ENCODE measurements at regions not wholly inside any gene's neighbourhood (a gene's known extent, or its start where the extent isn't known, plus 50 kb on each side); places are given as distances from the start of the nearest gene placed in this dataset.
A peak's percentile ranks its signal among the peaks of the same experiment; 100 is the strongest.

DNA sequence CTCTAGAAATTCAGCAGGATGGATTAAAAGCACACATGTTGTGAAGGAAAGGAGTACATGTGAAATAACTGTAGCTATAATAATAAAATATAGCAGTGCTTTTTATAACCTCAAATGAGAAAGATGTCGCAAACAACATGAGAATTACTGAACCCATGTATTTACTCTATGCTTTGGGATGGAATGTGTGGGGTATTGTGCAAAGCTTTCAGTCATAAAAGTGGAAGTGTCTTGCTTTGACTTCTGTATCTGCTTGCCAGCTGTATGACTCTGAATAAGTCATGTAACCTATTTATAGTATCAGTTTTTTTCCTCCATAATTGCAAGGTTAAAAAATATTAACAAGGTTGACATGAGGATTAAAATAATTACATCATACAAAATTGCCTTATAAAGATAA, 519.3 kb upstream of the CADM2 start:
- no peak for DNase-seq

DNA sequence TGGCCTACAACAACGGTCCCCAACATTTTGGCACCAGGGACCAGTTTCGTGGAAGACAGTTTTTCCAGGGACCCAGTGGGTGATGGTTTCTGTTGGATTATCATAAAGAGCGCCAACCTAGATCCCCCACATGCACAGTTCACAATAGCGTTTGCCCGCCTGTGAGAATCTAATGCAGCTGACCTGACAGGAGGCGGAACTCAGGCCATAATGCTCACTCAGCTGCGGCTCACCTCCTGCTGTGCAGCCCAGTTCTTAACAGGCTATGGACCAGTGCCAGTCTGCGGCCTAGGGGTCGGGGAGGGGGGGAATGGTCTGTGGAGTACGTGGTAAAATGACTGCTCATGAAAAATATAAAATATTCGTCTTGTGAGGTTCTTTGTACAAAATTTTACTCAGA, 518.5 kb upstream of the CADM2 start:
- DNase-seq: no peak

DNA sequence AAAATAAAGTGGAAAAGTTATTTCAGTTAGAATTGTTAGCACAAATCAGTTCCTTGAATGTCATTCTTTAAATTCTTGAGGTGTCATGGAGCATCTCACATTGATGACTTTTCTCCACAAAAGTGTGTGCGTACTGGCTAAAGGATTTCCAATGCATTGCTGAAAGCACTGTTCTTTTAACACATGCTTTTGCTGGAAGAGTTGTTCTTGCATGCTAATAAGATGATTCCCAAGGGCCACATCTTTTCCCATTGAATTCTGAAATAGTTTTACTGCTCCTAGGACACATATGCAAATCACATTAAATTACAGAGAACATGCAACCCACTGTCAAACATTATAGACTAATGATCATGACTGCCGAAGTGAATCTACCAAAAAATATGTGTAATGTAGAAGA, 516.3 kb upstream of the CADM2 start:
- DNase-seq: no peak

DNA sequence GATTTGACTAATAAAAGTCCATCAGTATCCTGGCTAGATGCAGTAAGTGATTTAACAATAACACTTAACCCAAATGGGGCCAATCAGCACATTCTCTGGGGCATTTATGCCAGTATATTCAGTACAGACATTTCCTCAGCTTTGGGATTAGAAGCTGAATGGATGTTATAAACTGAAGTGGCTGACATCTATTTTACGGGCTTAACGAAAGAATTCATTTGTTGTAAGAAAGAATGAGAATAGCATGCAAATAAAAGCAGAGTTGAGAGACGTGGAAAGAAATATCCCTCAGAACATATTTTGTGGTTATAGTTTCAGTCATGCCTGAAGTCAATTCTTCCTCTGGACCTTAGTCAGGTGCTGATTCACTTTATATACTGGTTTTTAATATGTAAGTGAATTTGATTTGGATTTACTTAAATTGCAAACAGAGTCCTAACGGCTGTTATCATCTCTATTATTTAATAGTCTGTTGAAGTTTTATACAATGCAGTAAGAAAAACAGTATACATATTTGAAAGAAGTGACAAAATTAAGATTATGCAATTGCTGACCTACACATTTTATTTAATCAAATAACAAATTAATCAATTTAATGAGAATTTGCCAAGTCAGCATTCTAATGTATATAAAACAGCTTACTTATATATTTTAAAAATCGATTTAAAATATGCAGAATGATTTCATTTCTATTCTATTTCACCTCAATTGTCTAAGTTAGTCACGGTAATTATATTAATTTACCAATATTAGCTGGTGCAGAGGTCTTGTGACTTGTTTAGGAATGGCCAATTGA, 513.9 kb upstream of the CADM2 start:
- DNase-seq: no peak

DNA sequence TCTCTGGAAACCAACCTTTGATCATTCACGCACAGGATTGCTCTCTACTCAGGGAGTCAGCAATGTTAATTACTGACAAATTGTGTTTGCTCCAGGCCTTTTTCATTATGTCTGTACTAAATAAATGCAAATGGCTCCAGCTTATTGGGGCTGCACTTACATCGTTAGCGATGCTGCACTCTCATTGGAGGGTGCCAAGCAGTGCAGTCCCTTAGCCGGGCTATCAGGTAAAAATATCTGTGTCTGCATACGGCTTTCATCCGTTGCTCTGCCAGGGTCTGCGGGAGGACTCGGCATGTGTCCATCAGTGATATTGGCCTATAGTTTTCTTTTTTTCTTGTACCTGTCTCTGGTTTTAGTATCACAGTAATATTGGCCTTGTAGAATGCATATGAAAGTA, 471.5 kb upstream of the CADM2 start:
- no peak for DNase-seq

DNA sequence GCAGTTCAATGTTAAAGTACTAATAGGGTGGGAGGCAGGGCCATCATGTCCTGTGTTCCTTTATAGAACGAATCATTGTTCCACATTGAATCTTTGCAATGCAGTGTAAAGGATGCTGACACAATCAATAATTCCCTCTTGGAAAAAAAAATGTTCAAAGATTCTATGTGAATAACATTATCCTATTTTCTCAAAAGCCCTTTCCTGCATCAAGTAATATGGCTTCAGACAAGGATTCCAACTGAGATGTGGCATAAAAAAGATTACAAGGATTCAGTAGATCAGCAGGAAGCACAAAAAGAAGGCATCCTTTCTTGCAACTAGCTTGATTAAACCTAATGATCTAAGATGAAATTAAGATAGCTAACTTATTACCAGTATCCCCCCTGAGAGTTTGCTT, 454.0 kb upstream of the CADM2 start:
- DNase-seq: no peak

DNA sequence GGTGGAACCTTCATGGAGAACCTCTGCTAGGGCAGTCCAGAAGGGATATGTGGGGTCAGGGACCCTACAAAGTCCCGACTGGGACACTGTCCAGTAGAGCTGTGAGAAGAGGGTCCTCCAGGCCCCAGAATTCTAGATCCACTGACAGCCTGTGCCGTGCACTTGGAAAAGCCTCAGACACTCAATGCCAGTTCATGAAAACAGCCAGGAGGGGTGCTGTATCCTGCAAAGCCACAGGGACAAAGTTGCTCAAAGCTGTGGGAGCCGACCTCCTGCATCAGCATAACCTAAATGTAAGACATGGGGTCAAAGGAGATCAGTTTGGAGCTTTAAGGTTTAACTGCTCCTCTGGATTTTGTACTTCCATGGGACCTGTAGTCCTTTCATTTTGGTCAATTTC, 448.8 kb upstream of the CADM2 start:
- DNase-seq: no peak

DNA sequence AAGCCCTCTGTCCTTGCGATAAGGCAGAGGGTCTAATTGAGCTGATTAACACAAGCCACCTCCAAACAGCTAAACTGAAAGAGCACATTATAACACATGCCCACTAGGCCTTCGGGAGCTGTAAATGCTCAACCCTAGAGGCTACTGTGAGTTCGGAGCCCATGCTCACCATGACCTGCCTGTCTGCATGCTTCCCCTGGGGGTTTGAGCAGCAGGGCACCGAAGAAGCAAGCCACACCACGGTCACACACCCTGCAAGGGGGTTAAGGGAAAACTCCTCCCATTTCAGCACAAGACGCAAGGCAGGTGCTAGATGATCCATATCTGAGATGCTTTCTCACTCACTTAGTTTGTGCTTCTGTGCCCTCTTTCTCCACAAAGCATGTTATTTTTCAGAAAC, 435.9 kb upstream of the CADM2 start:
- no peak for DNase-seq

DNA sequence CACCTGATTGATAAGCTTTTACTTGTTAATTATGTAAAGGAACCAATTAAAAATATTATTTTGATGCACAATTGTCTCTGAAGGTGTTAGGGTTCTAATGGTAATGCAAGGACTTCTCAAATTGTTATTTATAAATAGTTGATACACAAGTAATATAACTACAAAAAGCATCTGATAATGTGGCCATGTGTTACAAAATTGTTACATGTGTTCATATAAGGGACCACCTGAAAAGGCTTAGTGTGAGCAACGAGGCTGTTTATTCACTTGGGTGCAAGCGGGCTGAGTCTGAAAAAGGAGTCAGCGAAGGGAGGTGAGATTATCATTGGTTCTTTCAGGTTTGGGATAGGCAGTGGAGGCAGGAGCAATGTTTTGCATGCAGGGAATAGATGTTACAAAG, 421.9 kb upstream of the CADM2 start:
- no peak for DNase-seq

DNA sequence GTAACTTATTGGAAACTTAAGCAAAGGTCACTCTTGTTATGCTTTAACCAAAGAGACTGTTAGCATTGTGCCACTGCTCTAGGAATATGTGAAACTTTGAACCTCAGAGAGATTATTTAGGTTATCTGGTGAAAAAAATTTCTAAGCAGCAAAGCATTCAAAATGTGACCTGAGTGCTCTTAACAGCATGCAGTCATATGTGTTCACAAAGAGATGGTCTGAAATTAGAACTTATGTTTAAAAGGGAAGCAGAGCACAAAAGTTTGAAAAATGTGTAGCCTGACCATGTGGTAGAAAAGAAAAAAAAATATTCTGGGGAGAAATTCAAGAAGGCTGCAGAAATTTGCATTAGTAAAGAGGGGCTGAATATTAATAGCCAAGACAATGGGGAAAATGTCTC, 420.2 kb upstream of the CADM2 start:
- no peak for DNase-seq

DNA sequence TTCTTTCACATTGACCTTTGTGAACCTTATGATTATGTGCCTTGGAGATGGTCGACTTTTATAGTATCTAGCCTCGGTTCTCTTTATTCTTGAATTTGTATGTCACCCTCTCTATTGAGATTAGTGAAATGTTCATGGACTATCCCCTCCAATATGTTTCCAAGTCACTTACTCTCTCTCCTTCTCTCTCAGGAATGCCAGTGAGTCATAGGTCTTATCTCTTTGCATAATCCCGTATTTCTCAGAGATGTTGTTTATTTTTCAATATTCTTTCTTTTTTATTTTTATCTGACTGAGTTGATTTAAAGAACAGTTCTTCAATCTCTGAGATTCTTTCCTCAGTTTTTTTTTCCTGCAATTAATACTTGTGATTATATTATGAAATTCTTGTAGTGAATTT, 411.6 kb upstream of the CADM2 start:
- no peak for DNase-seq

DNA sequence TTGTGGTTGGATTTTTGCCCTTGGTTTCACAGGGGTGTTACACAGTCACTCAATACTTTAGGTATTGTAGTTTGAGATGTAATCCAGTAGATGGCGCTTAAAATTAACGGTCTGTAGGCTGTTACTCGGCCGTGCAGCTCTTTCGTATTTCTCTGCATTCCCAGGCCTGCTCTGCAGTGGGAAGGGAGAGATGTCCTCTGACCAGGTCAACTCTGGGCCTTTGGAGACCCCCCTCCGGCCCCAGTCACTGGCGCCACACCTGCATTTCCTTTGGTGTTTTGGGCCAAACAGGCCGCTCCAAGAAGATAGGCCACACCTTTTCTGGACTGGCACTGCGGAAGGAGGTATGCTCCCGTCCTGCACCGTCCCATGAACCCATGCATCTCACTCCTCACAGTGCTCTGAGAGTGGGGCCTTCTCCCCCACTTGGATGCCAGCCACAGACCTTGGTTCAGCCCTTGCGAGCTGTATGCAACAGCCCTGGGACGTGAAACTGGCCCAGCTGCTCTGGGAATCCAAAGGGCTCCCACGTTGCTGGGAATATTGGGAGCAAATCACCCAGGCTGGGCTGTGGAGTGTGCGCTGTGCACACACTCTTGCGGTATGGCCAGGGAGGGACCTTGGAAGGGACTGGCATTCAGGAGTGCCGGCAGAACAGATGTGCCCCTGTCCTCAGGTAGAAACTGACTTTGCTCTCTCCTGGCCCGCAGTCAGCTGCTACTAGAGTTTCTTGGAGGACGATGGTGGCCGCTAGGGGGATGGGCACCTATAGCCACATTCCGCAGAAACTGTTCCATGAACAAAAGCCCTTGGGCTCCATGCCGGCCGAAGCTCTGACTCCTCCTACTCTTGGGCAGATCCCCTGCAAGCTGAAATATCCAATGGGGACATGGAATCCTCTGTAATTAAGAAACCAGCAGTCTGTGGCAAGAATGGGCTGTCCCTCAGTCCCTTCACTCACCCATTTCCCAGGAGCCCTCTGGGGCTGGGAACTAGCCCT, 410.5 kb upstream of the CADM2 start:
- peak; percentile 7 for DNase-seq

DNA sequence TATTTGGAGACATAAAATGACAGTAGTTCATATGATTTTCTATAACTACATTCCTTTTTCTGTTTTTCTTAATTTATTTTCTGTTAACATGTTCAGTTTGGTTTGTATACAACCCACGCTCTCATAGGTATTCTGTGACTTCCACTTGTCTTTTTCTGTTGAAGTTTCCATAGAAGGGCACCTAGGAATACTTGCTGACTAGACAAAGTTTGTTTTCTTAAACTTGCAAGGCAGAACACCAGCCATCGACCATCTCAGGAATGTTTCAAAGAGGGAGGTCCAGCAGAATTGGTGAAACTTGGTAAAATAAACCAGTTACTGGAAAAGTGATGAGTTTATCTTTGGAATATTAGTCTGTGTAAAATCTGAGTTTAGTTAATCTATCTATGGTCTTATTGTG, 403.2 kb upstream of the CADM2 start:
- DNase-seq: no peak

DNA sequence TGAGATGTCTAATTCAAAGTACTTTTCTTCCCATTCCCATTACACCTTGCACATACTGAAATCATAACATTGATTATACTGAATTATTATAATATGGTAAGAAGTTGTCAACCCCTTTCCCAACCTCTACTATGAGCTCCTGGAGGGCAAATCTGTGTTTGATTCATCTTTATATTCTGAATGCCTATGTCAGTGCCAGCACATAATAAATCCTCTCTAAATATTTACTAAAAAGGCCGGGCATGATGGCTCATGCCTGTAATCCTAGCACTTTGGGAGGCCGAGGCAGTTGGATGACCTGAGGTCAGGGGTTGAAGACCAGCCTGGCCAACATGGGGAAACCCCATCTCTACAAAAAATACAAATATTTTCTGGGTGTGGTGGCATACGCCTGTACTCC, 392.5 kb upstream of the CADM2 start:
- no peak for DNase-seq

DNA sequence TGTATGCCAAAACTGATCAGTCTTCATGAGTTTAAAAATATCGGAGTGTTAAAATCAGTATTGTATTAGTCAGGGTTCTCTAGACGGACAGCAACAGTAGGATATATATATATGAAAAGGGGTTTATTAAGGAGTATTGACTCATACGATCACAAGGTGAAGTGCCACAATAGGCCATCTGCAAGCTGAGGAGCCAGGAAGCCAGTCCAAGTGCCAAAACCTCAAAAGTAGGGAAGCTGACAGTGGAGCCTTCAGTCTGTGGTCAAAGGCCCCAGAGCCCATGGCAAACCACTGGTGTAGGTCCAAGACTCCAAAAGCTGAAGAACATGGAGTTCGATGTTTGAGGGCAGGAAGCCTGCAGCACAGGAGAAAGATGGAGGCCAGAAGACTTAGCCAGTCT, 391.0 kb upstream of the CADM2 start:
- DNase-seq: no peak

DNA sequence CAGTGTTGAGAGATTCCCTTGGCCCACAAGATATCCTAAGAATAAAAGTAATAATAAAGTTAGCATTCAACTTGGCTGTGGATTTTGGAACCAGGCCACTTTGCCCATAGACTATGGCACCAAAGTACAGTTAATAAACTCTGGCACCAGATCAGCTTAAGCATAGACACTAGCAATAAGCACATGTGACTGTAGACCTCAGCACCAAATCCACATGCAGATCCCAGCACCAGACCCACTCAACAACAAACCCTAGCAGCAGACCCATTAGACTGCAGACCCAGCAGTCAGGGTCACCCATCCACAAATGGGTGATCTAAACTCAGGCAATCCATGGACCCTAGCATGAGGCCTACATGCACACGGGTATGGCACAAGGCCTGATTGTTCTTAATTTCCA, 384.8 kb upstream of the CADM2 start:
- DNase-seq: no peak

DNA sequence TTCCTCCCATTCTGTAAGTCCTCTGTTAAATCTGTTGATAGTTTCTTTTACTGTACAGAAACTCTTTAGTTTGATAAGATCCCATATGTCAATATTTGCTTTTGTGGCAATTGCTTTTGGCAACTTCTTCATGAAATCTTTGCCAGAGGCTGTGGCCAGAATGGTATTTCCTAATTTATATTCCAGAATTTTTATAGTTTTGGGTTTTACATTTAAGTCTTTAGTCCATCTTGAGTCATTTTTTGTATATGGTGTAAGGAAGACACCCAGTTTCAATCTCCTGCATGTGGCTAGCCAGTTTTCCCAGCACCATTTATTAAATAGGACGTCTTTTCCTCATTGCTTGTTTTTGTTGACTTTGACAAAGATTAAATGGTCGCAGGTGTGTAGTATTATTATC, 372.4 kb upstream of the CADM2 start:
- no peak for DNase-seq

DNA sequence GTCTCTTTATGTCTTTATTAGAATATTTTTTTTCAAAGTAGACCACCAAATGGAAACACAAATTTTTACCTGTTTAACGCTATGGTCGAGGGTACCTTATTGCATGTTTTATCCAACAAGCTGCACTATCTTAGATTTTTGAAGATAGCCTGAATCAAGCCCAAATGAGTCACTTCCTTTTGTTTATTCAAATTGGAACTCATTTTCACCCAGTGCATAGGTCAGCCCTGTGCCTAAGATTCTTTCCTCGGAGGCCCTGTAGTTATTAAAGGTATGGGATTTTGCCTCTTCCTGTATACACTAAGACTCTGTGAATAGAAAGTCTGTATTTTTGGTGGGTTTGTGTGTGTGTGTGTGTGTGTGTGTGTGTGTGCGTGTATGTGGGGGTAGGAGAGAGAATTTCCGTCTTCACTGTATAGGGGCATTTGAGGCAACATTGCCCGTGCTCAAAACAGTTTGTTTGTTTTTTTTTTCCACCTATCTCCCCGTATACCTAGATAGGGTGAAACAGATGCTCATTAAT, 358.0 kb upstream of the CADM2 start:
- no peak for DNase-seq

DNA sequence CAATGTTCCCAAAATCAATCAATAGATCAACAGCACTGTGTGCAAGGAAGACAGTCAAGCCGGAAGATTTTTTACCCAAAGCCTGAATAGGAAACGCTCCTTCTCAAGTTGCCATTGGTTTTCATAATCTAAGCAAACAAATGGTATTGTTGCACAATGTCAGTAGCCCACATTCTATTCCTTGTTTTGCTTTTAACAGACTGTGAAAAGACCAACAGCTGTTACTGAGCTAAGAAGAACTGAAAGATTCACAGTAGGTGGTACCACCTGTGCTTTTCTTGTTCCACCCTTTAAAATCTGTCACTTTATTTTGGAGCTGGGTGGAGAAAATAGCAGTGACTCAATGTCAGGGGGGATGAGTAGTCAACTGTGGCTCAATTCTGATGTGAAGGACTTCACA, 357.5 kb upstream of the CADM2 start:
- peak; percentile 30 for DNase-seq

DNA sequence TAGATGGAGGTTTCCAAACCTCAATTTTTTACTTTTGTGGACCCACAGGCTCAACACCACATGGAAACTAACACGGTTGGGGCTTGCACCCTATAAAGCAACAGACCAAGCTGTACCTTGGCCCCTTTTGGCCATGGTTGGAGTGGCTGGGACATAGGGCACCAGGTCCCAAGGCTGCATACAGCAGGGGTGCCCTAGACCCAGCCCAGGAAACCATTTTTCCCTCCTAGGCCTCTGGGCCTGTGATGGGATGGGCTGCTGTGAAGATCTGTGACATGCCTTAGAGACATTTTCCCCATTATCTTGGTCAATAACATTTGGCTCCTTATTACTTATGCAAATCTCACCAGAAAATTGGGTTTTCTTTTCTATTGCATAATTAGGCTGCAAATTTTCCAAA, 337.0 kb upstream of the CADM2 start:
- no peak for DNase-seq

DNA sequence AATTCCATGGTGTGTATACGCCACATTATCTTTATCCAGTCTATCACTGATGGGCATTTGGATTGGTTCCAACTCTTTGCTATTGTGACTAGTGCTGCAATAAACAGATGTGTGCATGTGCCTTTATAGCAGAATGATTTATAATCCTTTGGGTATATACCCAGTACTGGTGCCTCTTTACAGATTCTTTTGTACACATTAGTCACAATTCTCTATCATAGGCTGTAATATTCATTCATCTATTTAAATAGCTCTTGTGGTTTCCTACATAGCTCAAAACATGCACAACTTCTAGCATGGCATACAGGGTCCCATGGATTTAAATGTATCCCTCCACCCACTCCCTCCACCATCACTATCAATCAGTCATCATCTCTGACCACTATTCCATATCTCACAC, 324.1 kb upstream of the CADM2 start:
- DNase-seq: no peak

DNA sequence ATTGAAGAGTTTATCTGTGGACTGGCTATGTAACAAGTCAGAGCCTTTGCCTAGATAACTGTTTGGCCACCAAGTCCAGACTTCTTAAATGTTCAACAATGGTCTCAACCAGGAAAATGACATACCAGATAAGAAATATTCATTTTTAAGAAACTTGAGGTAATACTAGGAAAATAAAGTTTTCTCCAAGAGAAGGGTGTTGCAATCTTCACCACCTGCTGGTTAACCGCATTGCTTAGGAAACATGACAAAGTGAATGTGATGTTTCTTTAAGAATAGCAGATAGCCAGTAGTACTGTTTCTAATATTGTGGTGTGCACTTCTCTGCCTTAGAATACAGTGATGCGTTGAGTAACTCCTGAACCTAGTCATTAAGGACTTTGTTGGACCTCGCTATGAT, 321.5 kb upstream of the CADM2 start:
- DNase-seq: no peak

DNA sequence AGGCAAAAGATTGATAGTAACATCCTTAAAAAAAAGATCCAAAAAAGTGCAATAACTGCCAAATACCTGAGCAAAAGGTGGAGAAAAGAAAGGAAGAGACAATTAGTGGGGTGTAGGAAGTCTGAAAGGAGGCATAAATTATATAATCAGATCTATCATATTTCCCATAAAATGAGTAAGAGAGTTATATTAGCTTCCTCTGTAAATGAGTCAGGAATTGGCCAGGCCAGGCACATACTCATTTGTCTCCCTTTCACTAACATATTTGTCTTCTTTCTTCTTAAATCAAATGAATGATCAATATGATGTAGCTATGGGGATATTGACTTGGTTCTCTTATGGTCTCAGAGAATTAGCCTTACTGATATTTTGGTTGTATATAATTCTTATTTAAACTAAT, 292.3 kb upstream of the CADM2 start:
- DNase-seq: no peak

DNA sequence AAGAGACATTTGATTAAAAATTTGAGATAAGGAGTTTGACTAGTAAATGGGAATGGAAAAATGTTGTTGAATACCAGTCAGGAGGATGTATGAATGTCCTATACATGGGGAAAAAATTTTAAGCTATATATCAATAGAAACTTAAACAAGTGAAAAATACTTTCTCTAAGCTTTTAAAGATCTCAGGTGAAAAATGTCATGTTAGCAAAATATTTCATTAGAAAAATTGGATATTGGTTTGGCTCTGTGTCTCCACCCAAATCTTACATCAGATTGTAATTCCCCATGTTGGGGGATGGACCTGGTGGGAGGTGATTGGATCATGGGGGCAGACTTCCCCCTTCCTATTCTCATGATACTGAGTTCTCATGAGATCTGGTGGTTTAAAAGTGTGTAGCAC, 279.6 kb upstream of the CADM2 start:
- DNase-seq: no peak

Measured in COR-L47 (cell line).